BJ (cell line): ENCODE measurements at regions not wholly inside any gene's neighbourhood (a gene's known extent, or its start where the extent isn't known, plus 50 kb on each side); places are given as distances from the start of the nearest gene placed in this dataset.

Source experiments
- CTCF ChIA-PET: fragments of 350-600 bp; formaldehyde crosslinking; extraction: SDS; loops from one replicate; lab custom pipeline; 2021; ENCODE audit warnings: antibody characterized with exemption, inconsistent platforms; lab: Yijun Ruan, JAX
- POLR2A ChIA-PET: fragments of 300-600 bp; sonication (Branson Sonifier 250); formaldehyde crosslinking; extraction: SDS; loops from one replicate; lab custom pipeline; 2021; ENCODE audit warnings: antibody characterized with exemption; lab: Charles Lee
- DNase-seq: peaks from one replicate; pipeline ENCODE4 v3.0.0-alpha.2; 2011; ENCODE audit warnings: low read depth
- H3K27me3 ChIP-seq: 2 replicates; pipeline ENCODE4 v1.6.0; 2011; ENCODE audit warnings: low read length; ENCODE audit not compliant: control insufficient read depth, insufficient read depth
- H3K36me3 ChIP-seq: 2 replicates; pipeline ENCODE4 v1.5.1; 2011; ENCODE audit warnings: low read length; ENCODE audit not compliant: control insufficient read depth, insufficient read depth
- H3K4me3 ChIP-seq: 2 replicates; pipeline ENCODE4 v1.5.1; 2011; ENCODE audit warnings: low read depth, mild to moderate bottlenecking, control low read depth, low read length
- CTCF ChIP-seq: IDR thresholded peaks from 2 replicates; pipeline ENCODE4 v1.5.1; 2011; ENCODE audit warnings: low read depth, mild to moderate bottlenecking, control low read depth, inconsistent platforms, low read length, moderate library complexity; ENCODE audit not compliant: insufficient read depth

DNA sequence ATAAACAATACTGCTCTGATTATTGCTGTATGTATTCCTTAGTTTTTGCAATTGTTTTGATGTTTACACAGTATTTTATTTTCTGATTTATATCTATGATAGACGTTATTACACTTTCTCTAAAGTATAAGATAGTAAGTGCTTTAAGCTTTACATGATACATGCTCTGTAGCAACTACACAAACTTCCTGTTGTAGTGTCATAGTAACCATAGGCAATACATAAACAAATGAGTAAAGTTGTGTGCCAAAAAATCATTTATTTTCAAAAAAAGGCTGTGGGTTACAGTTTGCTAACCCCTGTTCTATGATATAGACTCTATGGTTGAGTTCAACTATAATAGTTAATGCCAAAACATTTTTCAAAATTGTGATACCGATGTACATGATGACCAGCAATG, 1156.4 kb downstream of the AMY1C start:
- H3K36me3 ChIP-seq, result no peaks in the 10 kb centered on the region
- ChIA-PET CTCF (no interaction called here), POLR2A (no interaction called here)
- no peaks in the 10 kb centered on the region for H3K27me3 ChIP-seq
- no peak for DNase-seq
- no peak for TF ChIP-seq CTCF
- H3K4me3 ChIP-seq, result no peak overlapping the region

DNA sequence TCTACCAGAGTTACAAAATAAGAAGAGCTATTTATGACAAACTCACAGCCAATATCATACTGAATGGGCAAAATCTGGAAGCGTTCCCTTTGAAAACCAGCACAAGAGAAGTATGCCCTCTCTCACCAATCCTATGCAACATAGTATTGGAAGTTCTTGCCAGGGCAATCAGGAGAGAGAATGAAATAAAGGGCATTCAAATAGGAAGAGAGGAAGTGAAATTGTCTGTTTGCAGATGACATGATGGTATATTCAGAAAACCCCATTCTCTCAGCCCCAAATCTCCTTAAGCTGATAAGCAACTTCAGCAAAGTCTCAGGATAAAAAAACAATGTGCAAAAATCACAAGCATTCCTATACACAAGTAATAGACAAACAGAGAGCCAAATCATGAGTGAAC, 1169.5 kb downstream of the AMY1C start:
- POLR2A ChIA-PET, result no interaction called here
- no peak for DNase-seq
- no peaks in the 10 kb centered on the region for H3K27me3 ChIP-seq
- H3K4me3 ChIP-seq, result no peak overlapping the region
- CTCF ChIA-PET, result no interaction called here
- no peak for TF ChIP-seq CTCF
- H3K36me3 ChIP-seq, result no peaks in the 10 kb centered on the region

DNA sequence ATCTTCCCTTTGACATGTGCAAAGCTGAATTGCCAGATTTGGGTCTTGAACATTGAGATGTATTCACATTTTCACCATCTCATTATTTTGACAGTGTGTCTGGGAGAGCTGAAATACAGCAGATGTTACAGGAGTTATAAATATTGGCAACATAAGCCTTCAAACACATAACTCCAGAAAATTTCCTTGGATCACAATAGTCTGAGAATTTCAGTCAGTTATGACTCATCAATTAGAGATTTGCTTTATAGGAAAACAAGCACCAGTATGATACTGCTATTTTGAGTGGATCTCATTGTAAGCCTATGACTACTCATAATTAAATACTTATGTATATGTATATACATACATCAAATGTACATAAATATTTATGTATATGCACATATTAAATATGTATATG, 1171.8 kb downstream of the AMY1C start:
- no peak for TF ChIP-seq CTCF
- no peak for DNase-seq
- no peaks in the 10 kb centered on the region for H3K36me3 ChIP-seq
- H3K27me3 ChIP-seq, result no peaks in the 10 kb centered on the region
- POLR2A ChIA-PET, result no interaction called here
- CTCF ChIA-PET, result no interaction called here
- H3K4me3 ChIP-seq, result no peak overlapping the region

GRCh38 chr1:104923075-104923474, 1173.4 kb downstream of the AMY1C start:
- no peak for TF ChIP-seq CTCF
- H3K4me3 ChIP-seq, result no peak overlapping the region
- CTCF ChIA-PET, result no interaction called here
- H3K36me3 ChIP-seq, result no peaks in the 10 kb centered on the region
- no peak for DNase-seq
- no peaks in the 10 kb centered on the region for H3K27me3 ChIP-seq
- POLR2A ChIA-PET, result no interaction called here

GRCh38 chr1:104929280-104929679, 1179.6 kb downstream of the AMY1C start:
- CTCF ChIA-PET, result no interaction called here

More at GRCh38 chr1:104929280-104929679, 1179.6 kb downstream of the AMY1C start:
- POLR2A ChIA-PET, result no interaction called here
- Histone ChIP-seq H3K27me3 (no peaks in the 10 kb centered on the region), H3K36me3 (no peaks in the 10 kb centered on the region), H3K4me3 (no peak overlapping the region)
- DNase-seq, result no peak
- TF ChIP-seq CTCF, result no peak
